Coronary artery (tissue), 2 donors: ENCODE measurements at regions not wholly inside any gene's neighbourhood (a gene's known extent, or its start where the extent isn't known, plus 50 kb on each side); places are given as distances from the start of the nearest gene placed in this dataset.

Experiments
- DNase-seq: peaks from one replicate; pipeline ENCODE4 v3.0.0-alpha.2; 2017; ENCODE audit warnings: low spot score
- H3K27ac ChIP-seq, 2 donors: fragments of 200-600 bp; sonication (generic); one replicate each; pipeline ENCODE4 v1.5.1; 2016 to 2019
- H3K4me3 ChIP-seq: fragments of 200-600 bp; sonication (generic); 2 replicates; pipeline ENCODE4 v1.5.1; 2016; ENCODE audit warnings: mild to moderate bottlenecking, moderate library complexity
- CTCF ChIP-seq: fragments of 200-600 bp; sonication (generic); IDR thresholded peaks from one replicate; pipeline ENCODE4 v1.5.1; 2019; ENCODE audit warnings: antibody characterized with exemption

DNA sequence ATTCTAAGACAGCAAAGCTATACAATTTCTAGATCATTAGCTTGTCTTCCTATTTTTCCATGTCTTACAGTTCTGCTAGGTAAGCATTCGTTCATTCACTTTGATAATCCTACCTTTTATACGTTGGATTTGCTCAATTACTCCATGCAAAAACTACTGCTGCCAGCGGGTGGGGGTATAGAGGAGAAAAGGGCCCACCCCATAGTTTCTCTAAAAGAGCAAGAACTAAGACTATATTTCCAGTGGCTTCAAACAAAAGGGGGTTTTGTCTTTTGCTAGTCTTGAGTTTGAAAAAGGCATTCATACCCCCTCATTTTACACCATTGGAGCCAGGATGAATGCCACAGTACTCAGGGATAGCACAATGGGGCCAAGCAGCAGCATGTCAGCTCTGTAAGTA, 155.7 kb downstream of the WT1 start:
- TF ChIP-seq CTCF, result no peak
- H3K27ac ChIP-seq, result no peak overlapping the region
- no peak overlapping the region for H3K4me3 ChIP-seq
- no peak for DNase-seq

GRCh38 chr11:32280339-32280738, 155.0 kb downstream of the WT1 start:
- H3K27ac ChIP-seq, result no peak overlapping the region
- no peak overlapping the region for H3K4me3 ChIP-seq
- TF ChIP-seq CTCF, result no peak

GRCh38 chr11:32288276-32288675, 147.1 kb downstream of the WT1 start:
- no peak for DNase-seq
- TF ChIP-seq CTCF, result no peak
- Histone ChIP-seq H3K4me3 (no peak overlapping the region), H3K27ac (no peak overlapping the region)

More at GRCh38 chr11:32280339-32280738, 155.0 kb downstream of the WT1 start:
- DNase-seq, result no peak

- H3K4me3 ChIP-seq, result no peak overlapping the region
Measured at GRCh38 chr11:32289701-32290100, 145.6 kb downstream of the WT1 start.

DNA sequence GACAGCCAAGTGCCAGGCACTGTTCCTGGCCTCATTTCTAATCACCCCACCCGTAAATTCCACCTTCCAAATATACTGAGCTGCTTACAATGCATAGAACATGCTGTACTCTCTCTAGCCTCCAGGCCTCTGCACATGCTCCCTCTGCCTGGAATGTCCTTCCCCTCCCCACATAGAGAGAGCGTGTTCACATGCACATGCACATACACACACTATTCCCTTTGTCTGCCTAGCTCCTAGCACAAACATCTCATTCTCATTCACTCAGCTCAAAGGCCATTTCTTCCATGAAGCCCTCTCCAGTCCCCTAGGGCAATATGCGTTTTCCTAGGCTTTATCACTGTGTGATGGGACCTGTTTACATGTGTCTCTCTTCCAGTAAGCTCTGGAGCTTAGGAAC, 144.6 kb downstream of the WT1 start:
- DNase-seq, result no peak
- Histone ChIP-seq H3K4me3 (no peak overlapping the region), H3K27ac (no peak overlapping the region)
- TF ChIP-seq CTCF, result no peak

More at GRCh38 chr11:32289701-32290100, 145.6 kb downstream of the WT1 start:
- TF ChIP-seq CTCF, result no peak
- H3K27ac ChIP-seq, result no peak overlapping the region
- no peak for DNase-seq

GRCh38 chr11:32297611-32298011, 137.7 kb downstream of the WT1 start:
- no peak for DNase-seq
- no peak for TF ChIP-seq CTCF
- no peak overlapping the region for H3K4me3 ChIP-seq
- no peak overlapping the region for H3K27ac ChIP-seq

GRCh38 chr11:32302826-32303225, 132.5 kb downstream of the WT1 start:
- TF ChIP-seq CTCF, result no peak
- H3K4me3 ChIP-seq, result no peak overlapping the region
- no peak overlapping the region for H3K27ac ChIP-seq
- no peak for DNase-seq
